GM23338 (cell line): ENCODE measurements at regions not wholly inside any gene's neighbourhood (a gene's known extent, or its start where the extent isn't known, plus 50 kb on each side); places are given as distances from the start of the nearest gene placed in this dataset.

ENCODE experiments used
- STAT1 ChIP-seq: IDR thresholded peaks from one replicate; pipeline ENCODE4 v1.6.1; 2016; ENCODE audit warnings: antibody characterized with exemption; ENCODE audit not compliant: unreplicated experiment
- TF ChIP-seq, protein P1 (sequence below), 2 experiments: fragments of 200-600 bp in 1 of 2; sonication (generic) in 1 of 2; conservative IDR thresholded peaks; 2 replicates each; pipeline versions ENCODE4 v1.5.1 to v1.6.1; 2016 to 2017; ENCODE audit warnings: antibody characterized with exemption in 2 of 2, low read depth in 2 of 2, mild to moderate bottlenecking in 2 of 2, moderate library complexity in 1 of 2

DNA sequence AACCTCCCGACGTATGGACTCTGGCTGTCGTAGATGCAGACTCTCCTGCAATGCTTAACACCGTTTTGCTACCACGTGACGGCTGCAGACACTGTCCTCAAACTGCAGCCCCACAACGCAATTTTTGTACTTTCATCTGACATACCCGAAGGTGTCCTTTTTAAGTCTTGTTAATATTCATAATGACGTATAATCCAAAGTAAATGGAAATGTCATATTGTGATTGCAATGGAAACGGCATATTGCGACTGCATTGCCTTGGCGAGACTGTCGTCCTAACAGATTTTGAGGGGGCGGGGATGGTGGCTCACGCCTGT lies 79.3 kb upstream of the TBC1D3K start:
- TF ChIP-seq, protein P1, sequence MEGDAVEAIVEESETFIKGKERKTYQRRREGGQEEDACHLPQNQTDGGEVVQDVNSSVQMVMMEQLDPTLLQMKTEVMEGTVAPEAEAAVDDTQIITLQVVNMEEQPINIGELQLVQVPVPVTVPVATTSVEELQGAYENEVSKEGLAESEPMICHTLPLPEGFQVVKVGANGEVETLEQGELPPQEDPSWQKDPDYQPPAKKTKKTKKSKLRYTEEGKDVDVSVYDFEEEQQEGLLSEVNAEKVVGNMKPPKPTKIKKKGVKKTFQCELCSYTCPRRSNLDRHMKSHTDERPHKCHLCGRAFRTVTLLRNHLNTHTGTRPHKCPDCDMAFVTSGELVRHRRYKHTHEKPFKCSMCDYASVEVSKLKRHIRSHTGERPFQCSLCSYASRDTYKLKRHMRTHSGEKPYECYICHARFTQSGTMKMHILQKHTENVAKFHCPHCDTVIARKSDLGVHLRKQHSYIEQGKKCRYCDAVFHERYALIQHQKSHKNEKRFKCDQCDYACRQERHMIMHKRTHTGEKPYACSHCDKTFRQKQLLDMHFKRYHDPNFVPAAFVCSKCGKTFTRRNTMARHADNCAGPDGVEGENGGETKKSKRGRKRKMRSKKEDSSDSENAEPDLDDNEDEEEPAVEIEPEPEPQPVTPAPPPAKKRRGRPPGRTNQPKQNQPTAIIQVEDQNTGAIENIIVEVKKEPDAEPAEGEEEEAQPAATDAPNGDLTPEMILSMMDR (conservative IDR thresholded peaks at IDR 0.05; ENCODE audit: low read depth in 2 of 2): no peak
- TF ChIP-seq STAT1: no peak
